GM23248 (cell line): ENCODE measurements at regions not wholly inside any gene's neighbourhood (a gene's known extent, or its start where the extent isn't known, plus 50 kb on each side); places are given as distances from the start of the nearest gene placed in this dataset.

Experiments
- EZH2 ChIP-seq: fragments of 200-600 bp; sonication (generic); IDR thresholded peaks from 2 replicates; pipeline ENCODE4 v1.6.1; 2018; ENCODE audit warnings: antibody characterized with exemption, mild to moderate bottlenecking; ENCODE audit not compliant: insufficient read depth, poor library complexity, severe bottlenecking
- EZH2phosphoT487 ChIP-seq: fragments of 200-600 bp; sonication (generic); IDR thresholded peaks from 2 replicates; pipeline ENCODE4 v1.6.1; 2018; ENCODE audit warnings: antibody characterized with exemption, moderate library complexity, mild to moderate bottlenecking, low read depth; ENCODE audit not compliant: insufficient read depth

GRCh38 chr18:38646296-38646695 lies 1080.7 kb upstream of the CELF4 start:
- TF ChIP-seq EZH2phosphoT487 = no peak
- TF ChIP-seq EZH2 = no peak
